Stimulated activated CD8-positive, alpha-beta memory T cell treated with anti-CD3 and anti-CD28 coated beads, Interleukin-12 subunit alpha, Interleukin-12 subunit beta, amount 100 ng/mL, for 1 hour (primary cell): ENCODE measurements at regions not wholly inside any gene's neighbourhood (a gene's known extent, or its start where the extent isn't known, plus 50 kb on each side); places are given as distances from the start of the nearest gene placed in this dataset.

Source experiments
- DNase-seq: peaks from one replicate; pipeline ENCODE4 v3.0.0-alpha.2; 2020; ENCODE audit warnings: low read depth

DNA sequence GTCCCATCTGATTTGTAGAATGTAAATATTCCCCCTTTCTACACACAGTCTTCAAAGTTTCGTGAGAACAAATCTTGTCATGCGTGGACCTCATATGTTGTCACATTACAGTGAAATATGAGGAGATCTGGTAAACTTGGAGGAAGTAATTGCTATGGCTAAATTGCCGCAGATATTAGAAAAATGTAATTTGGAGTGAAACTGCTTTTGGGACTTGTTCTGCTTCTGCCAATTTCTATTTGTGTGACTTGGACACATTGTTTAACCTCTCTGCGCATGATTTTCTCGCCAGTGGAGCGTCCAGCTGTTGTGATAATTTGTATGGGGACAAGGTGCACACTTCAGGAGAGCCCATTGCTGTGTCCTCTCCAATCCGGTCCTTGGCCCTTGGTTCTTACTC lies 693.1 kb upstream of the SLC10A2 start:
- DNase-seq = no peak

DNA sequence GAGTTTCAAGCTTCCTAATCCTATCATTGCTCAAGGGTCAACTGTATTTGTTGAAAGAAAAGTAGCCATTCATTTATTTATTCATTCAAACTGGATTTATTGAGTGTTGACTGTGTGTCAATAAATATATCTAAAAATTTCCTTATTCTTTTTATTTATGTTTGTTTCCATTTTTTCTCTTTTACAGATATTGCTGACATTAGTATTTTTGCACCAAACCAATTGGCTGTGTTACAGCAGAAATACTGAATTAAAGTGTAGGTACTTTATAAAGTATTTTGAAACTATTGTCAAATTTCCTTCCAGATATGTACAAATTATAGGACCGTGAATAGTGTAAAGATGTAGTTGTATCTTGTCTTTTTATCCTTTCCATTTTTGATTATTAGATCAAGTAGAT lies 692.0 kb upstream of the SLC10A2 start:
- DNase-seq = no peak

DNA sequence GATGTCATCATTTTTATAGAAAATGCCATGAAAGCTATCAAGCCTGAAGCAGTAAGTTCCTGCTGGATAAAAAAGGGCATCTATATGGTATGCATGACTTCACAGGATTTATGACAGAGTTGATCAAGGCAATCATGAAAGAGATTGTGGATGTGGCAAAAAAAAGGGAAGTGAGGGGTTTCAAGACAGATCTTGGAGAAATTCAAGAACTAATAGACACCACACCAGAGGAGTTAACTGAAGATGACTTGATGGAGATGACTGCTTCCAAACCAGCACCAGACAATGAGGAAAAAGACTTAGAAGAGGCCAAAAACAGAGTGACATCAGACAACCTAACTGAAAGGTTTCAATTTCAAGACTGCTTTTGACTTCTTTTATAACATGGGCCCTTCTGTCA lies 691.1 kb upstream of the SLC10A2 start:
- no peak for DNase-seq

- DNase-seq = no peak
These were observed 688.6 kb upstream of the SLC10A2 start for GRCh38 chr13:103754783-103755182.

DNA sequence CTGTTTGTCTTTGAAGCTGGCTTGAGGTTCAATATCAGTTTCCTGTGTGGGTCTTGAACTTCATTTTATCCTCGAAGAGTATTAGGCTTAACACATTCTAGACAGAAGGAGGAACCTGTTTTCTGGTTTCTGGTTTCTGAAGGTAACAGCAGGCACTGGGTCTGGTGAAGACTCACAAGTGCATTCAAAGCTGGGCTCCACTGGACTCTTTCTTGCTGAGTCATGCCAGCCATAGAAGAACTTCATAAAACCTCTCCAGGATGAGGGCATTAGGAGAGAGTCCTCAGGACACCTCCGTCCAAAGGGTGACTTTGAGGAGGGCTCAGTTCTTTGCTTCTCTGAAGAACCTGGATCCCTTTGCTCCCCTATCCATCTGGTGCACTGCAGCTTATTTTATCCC lies 668.6 kb upstream of the SLC10A2 start:
- no peak for DNase-seq

DNA sequence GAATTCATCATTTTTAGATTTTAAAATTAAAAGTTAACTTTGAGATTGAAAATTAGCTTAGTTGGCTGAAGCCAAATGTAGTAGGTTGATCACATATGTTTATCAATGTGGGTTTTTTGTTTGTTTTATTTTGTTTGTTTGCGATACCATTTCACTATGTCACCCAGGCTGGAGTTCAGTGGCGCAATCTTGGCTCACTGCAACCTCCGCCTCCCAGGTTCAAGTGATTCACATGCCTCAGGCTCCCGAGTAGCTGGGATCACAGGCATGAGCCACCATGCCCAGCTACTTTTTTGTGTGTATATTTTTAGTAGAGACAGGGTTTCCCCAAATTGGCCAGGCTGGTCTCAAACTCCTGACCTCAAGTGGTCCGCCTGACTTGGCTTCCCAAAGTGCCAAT lies 665.7 kb upstream of the SLC10A2 start:
- DNase-seq = no peak

DNA sequence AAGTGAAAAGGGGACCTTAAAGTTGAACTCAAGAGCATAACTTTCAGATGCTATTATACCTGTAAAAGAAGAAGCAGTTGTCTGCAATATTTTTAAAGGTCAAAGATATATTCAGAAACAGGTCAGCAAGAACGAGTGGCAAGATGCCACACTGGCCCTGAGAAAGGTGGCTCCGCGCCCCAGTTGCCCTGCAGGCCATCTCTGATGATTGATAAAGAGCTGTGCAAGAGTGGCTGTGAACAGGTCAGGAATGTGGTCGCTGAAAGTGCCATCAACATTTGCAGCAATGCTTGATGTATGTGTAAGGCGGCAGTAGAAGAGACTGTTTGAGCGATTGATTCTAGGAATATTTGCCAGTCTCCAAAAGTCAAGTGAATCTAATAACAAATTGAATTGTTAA lies 664.2 kb upstream of the SLC10A2 start:
- DNase-seq = no peak

- DNase-seq = no peak
These were observed 660.6 kb upstream of the SLC10A2 start for GRCh38 chr13:103726808-103727207.

DNA sequence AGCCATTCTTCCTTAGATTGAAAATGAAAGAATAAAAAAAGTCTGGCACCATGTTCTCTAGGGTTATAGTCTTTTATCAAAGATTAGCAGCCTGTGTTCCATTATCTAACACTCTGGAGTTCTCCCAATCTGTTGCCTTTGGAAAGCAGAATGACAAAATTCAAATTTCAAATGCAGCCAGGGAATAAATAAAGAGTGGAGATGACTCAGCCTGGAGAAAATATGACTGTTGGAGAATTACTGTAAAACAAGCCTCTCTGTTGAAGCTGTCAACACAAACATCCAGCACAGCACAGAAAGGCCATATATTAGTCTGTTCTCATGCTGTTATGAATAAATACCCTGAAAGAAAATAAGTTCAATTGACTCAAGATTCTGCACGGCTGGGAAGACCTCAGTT lies 650.5 kb upstream of the SLC10A2 start:
- no peak for DNase-seq

DNA sequence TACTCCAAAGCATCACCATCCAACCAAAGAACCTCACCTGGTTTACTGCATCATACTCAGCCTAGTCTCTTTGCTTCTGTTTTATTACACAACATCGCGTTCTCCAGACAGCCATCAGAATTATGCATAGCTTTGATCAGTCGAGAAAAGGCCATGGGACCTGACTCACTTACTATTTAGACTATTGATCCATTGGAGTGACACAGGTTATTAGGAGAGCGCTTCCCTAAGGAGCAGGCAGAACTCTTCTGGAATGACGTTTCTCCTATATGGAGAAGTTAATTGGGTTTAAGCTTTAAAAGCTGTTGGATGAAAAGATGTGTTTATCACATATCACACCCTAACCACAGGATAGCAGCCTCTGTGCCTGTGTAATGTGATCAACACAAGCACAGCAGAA lies 649.1 kb upstream of the SLC10A2 start:
- no peak for DNase-seq

DNA sequence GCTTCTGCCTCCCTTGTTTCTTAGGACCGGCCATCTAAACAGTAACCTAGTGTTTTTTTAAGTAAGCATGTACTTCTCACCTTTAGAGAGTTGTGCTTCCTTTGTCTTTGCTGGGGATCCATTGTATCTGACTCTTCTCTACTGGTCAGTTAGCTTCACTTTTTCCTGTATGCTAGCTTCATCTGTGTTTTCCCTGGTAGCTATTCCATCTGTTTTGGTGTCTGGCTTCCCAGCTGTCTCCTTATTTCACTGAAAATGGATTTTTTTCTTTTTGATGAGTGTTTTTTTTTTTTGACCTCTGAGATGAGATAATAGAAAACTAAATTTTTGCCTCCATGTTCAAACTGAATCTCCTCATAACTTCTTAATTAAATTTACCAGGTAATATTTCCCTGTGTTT lies 637.0 kb upstream of the SLC10A2 start:
- DNase-seq = no peak

DNA sequence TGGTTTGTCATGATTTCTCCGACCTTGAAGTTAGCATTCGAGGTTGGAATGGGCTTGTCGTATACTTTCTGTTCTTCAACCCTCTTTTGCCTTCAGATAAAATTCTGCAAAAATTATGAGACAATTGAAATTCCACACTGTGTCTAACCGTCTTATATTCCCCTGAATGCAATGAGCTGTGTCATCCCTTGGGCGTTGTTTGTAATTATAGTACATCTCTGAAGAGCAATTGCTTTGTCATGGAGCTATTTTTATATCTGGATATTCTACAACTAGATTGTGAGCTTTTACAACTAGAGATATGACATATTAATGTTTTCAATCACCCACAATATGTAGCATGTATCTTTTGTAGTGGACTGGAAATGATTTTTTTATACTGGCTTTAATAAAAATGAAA lies 631.8 kb upstream of the SLC10A2 start:
- DNase-seq = no peak

DNA sequence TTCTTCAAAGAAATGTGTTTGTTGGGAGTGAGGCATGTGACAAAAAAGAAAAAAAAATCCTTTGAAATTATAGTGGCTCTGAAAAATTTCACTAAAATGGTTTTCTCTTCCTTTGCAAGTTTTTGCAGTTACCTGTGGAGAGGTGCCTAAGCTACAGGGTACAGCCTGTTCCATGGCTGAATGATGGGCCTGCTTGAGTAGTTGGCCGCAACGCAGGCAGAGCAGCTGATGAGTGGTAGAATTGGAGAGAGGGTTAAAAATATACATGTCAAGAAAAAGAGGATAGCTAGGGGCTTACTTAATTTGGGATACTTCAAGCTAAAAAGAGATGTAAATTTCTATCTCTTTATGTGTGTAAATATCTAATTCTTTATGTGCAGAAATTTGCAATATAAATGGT lies 629.1 kb upstream of the SLC10A2 start:
- DNase-seq = no peak

DNA sequence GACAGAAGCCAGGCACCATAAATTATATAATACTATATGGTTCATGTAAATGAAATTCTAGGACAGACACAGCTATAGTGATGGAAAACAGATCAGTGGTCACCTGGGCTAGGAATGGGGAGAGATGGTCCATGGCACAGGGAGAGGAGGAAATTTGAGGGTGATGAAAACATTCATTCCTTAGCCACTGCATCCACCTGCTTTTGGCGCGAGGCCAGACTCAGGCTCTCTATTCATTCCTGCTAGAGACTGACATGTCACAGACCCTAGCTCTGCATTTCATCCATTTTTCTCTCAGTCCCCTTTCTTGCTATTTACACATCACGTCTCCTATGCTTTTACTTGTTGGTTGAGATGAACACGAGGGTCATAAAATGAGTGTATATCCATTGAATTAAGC lies 628.3 kb upstream of the SLC10A2 start:
- no peak for DNase-seq

DNA sequence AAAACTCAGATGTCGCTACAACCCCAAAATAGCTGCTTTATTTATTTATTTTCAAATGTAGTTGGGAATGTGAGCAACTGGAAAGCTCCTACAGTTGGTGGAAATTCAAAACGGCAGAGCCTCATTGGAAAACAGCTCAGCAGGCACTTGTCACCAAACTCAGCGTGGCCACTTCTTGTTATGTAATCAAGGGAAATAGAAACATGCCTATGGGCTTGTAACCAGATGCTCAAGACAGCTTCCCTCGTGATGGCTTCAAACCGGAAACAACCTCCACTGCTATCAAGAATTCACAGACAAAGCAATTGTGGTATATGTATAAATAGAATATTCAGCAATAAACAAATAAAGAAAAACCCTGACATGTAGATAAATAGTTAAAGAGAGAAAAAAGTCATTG lies 627.8 kb upstream of the SLC10A2 start:
- DNase-seq = no peak

GRCh38 chr13:103692442-103692841 lies 626.2 kb upstream of the SLC10A2 start:
- DNase-seq = no peak

DNA sequence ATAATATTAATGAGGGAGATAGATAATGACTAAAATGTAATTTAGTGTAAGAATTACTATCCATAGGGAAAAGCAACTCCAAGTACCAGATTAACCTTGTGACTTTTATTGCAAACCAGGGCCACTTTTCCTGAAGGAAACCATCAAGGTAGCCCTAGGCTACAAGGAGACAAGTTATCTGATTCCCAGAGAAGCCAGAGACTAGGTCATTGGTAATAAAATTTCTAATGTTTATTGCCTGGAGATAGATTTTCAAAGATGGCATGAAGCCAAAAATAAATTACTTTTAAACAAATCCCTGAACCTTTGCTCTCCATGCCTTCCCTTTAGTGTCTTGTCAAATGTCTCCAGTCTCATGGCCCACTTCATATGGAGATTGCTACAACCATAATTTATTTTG lies 610.1 kb upstream of the SLC10A2 start:
- no peak for DNase-seq

- DNase-seq = no peak
These were observed 605.3 kb upstream of the SLC10A2 start for GRCh38 chr13:103671547-103671946.

GRCh38 chr13:103663996-103664395 lies 597.8 kb upstream of the SLC10A2 start:
- DNase-seq = no peak

GRCh38 chr13:103656311-103656710 lies 590.1 kb upstream of the SLC10A2 start:
- no peak for DNase-seq

DNA sequence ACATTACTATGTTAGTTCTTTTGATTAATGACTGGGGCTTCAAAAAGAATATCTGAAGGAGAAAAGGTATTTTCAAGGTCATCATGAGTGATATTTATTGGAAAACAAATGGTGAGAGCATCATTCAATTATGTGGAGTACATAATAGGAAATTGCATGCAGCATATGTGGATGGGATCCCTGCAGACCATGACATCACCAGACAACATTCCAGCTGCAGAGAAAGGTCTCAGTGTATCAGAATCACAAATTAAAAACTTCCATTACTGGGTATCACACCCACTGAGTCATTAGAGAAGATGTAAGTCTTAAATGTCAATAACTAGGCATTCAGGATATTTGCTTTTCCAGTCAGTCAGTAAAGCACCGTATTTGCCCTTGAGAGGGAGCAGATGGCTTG lies 574.4 kb upstream of the SLC10A2 start:
- DNase-seq = no peak

GRCh38 chr13:103639326-103639725 lies 573.1 kb upstream of the SLC10A2 start:
- no peak for DNase-seq

DNA sequence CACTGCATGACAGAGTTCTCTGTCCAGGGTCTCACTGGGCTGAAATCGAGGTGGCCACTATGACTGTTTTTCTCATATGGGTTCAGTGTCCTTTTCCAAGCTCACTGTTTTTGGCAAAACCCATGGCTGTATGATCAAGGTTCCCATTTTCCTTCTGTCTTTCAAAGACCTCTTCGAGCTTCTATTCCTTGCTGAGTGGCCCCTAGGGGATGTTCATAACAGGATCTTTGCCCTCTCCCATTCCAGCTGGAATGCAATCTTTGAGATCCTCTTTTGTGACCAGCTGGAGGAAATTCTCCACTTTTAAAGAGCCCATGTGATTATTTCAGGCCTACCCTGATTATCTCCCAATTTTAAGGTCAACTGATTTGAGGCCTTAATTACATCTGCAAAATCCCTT lies 572.5 kb upstream of the SLC10A2 start:
- DNase-seq = no peak

DNA sequence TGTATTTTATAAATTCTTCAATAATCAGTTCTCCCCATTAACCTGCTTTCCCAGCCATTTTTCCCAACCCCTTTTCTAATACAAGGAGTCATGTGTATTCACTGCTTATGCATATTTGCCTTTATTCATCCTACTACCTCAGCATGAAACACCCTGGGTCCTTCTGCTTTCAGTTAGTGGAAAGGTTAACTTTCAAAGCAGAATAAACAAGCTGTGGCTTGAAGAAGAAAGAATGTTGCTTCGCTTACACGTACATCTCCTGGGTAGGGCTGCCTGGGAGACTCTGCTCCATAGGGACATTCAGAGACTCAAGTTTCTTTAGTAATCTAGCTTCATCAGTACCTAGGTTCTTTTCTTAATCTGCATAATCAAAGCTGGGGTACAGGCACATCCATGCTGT lies 567.8 kb upstream of the SLC10A2 start:
- no peak for DNase-seq

DNA sequence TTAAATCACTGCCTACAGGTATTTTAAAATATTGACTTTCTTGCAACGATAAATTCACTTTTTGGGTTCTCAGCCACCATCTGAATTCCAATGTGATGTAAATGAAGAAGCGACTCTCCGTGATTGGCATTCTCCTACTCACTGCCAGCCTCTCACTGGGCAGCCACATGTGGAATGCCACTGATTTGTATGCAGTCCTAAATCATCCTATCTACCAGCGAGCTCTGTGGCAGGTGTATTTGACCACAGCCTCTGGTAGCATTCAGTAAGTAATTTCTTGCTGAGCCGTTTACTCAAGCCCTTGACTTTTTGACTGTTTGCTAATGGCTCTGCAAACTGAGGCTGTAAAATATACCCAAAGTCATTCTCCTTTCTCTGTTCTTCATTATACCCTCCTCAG lies 559.0 kb upstream of the SLC10A2 start:
- no peak for DNase-seq
